ENCODE measurements at regions not wholly inside any gene's neighbourhood (a gene's known extent, or its start where the extent isn't known, plus 50 kb on each side); places are given as distances from the start of the nearest gene placed in this dataset.

DNA sequence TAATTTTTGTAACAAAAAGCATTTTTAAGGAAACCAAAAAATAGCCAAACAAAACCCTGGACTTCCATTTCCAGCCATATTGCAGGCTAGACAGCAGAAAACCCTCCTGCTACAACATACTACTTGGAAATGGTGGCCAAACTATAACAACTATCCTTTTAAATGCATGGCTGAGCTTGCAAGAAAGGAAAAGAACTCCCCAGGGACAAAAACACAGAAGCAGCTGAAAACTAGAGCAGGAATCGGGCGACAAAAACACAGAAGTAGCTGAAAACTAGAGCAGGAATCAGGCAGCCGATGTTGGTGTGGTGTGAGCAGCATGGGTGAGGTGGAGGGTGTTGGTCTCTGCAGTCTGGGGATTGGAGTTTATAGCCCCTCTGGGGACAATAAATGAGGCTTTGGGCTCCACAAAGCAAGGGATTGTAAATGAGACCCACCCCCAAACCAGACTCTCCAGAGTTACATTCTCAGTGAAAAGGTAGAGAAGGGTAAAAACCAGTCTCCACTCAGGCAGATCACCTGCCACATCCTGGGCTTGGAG is 95.2 kb downstream of the C9orf50 start:
- Histone ChIP-seq H3K27ac (no peak overlapping the region), H3K27me3 (replicated peaks) (no peaks in the 10 kb centered on the region), H3K4me1 (replicated peaks) (no peaks in the 10 kb centered on the region), H3K4me3 (no peak overlapping the region), H3K36me3 (no peaks in the 10 kb centered on the region), H3K9me3 (replicated peaks) (no peaks in the 10 kb centered on the region)
- no peak for DNase-seq (ENCODE audit: low read depth in 1 of 2, low spot score in 2 of 2)

DNA sequence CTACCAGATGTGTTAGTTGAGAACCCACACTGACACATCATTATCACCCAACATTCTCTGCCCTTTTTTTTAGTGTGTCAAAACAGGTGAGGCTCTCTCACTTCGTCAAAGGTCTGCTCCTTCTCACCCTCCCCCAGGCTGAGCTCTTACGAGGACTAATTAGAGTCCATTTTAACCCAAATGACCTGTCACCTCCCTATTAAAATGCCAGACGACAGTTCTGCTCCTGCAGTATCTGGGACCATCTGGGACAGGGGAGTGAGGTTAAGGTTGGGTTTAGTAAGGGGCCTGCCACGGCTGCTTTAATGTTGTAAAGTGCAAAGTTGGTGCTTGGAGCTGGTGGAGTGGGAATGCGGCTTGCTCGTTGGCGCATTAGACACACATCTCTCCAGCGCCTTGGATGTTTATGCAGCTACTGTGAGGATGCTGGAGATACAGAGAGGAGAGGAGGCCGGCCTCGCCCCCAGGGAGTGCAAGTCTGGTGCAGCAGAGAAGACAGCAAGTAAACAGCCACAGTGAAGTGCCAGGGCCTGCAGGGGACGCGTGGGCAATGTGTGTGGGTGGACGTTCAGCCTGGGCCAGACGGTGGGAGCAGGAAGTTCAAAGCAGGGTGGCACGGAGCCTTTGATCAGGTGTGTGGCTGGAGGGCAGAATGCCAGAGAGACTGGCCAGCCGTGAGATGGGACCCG is 96.2 kb downstream of the C9orf50 start:
- H3K4me1 ChIP-seq (replicated peaks): no peaks in the 10 kb centered on the region
- no peaks in the 10 kb centered on the region for H3K27me3 ChIP-seq (replicated peaks)
- H3K27ac ChIP-seq: no peak overlapping the region
- no peaks in the 10 kb centered on the region for H3K9me3 ChIP-seq (replicated peaks)
- no peak for DNase-seq (ENCODE audit: low read depth in 1 of 2, low spot score in 2 of 2)
- H3K36me3 ChIP-seq: no peaks in the 10 kb centered on the region
- no peak overlapping the region for H3K4me3 ChIP-seq

DNA sequence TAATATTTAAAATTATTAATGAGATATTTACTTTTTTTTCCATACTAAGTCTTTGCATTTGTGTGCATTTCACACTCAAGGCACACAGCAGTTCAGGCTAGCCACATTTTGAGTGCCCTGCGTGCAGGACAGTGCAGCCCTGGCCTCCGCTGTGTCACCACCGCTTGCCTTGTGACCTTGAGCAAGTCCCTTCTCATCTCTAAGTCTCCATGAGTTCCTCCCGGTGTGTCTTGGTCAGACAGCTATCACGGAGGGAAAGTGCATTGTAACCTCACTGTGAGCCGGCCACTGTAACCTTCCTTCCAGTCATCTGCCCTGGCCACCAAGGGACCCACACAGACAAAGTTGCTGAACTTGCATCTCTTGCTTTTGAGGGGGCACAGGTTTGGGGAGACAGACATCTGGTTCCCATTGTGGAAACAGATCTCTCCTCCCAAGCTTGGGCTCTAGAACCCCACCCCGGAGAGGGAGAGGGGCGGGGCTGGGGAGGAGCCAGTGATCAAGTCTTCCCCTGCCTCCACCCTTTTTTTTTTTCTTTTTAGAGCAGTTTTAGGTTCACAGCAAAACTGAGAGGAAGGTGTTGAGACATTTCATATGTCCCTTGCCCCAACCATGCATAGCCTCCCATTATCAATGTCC is 96.8 kb downstream of the C9orf50 start:
- Histone ChIP-seq H3K27me3 (replicated peaks) (no peaks in the 10 kb centered on the region), H3K4me1 (replicated peaks) (no peaks in the 10 kb centered on the region), H3K36me3 (no peaks in the 10 kb centered on the region), H3K9me3 (replicated peaks) (no peaks in the 10 kb centered on the region), H3K27ac (no peak overlapping the region), H3K4me3 (no peak overlapping the region)
- DNase-seq (ENCODE audit: low read depth in 1 of 2, low spot score in 2 of 2): no peak

DNA sequence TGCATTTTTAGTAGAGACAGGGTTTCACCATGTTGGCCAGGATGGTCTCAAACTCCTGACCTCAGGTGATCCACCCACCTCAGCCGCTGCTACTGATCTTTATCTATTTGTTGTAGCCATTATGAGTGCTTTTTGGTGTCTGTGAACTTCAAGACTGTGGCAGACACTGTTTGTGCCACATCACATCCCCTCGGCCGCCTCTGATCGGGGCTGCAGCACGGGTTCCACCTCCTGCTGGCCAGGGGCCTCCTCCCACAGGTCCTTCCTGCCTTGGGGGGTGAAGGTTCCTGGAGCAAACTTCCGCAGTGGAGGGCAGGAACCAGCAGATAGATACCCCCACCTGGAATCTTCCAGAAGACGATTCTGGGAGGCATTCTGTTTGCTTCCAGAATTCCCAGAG is 98.5 kb downstream of the C9orf50 start:
- no peak overlapping the region for H3K4me3 ChIP-seq
- DNase-seq (ENCODE audit: low read depth in 1 of 2, low spot score in 2 of 2): no peak

GRCh38 chr9:129520082-129520481 is 100.8 kb downstream of the C9orf50 start:
- Histone ChIP-seq H3K27me3 (replicated peaks) (no peaks in the 10 kb centered on the region), H3K36me3 (no peaks in the 10 kb centered on the region), H3K4me3 (no peak overlapping the region), H3K9me3 (replicated peaks) (no peaks in the 10 kb centered on the region; the same call in 1 of the 2 replicates), H3K4me1 (replicated peaks) (no peaks in the 10 kb centered on the region), H3K27ac (no peak overlapping the region)
- no peak for DNase-seq (ENCODE audit: low read depth in 1 of 2, low spot score in 2 of 2)

More for the DNA sequence above, 98.5 kb downstream of the C9orf50 start:
- Histone ChIP-seq H3K36me3 (no peaks in the 10 kb centered on the region), H3K27me3 (replicated peaks) (no peaks in the 10 kb centered on the region), H3K4me1 (replicated peaks) (no peaks in the 10 kb centered on the region), H3K27ac (no peak overlapping the region), H3K9me3 (replicated peaks) (no peaks in the 10 kb centered on the region)

- no peaks in the 10 kb centered on the region for H3K27me3 ChIP-seq (replicated peaks)
- no peak overlapping the region for H3K4me3 ChIP-seq
- H3K9me3 ChIP-seq (replicated peaks): peaks cover 12% of the 10 kb centered on the region
- H3K4me1 ChIP-seq (replicated peaks): no peaks in the 10 kb centered on the region
- no peak overlapping the region for H3K27ac ChIP-seq
- H3K36me3 ChIP-seq: no peaks in the 10 kb centered on the region
- no peak for DNase-seq (ENCODE audit: low read depth in 1 of 2, low spot score in 2 of 2)
Observed at GRCh38 chr9:129518074-129518473, 102.8 kb downstream of the C9orf50 start.

GRCh38 chr9:129517006-129517405 is 103.9 kb downstream of the C9orf50 start:
- no peaks in the 10 kb centered on the region for H3K27me3 ChIP-seq (replicated peaks)
- no peak for DNase-seq (ENCODE audit: low read depth in 1 of 2, low spot score in 2 of 2)
- H3K36me3 ChIP-seq: no peaks in the 10 kb centered on the region
- no peak overlapping the region for H3K27ac ChIP-seq
- no peaks in the 10 kb centered on the region for H3K4me1 ChIP-seq (replicated peaks)
- H3K9me3 ChIP-seq (replicated peaks): peaks cover 17% of the 10 kb centered on the region
- no peak overlapping the region for H3K4me3 ChIP-seq

DNA sequence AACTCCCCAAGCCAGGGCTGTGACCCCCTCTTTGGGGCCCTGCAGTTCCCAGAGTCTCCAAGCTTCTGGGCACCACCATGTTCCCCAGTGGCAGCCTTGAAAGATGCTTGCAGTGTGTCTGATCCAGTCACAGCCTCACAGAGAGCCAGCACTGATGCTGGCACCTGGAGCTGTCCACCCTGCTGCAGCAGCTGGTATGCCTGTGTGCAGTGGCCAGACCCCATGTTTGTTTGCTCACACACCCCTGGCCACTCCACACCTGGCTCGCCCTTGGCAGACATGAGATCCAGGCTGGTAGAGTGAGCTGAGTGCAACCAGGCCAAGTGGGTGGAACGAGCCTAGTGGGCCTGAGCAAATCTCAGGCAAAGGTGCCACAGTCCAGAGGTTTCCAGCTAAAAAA is 106.0 kb downstream of the C9orf50 start:
- no peak overlapping the region for H3K4me3 ChIP-seq
- H3K9me3 ChIP-seq (replicated peaks): peaks cover 27% of the 10 kb centered on the region
- no peaks in the 10 kb centered on the region for H3K4me1 ChIP-seq (replicated peaks)
- no peak for DNase-seq (ENCODE audit: low read depth in 1 of 2, low spot score in 2 of 2)
- H3K27ac ChIP-seq: no peak overlapping the region
- no peaks in the 10 kb centered on the region for H3K27me3 ChIP-seq (replicated peaks)
- H3K36me3 ChIP-seq: no peaks in the 10 kb centered on the region

GRCh38 chr9:129514497-129514867 is 106.4 kb downstream of the C9orf50 start:
- no peak for DNase-seq (ENCODE audit: low read depth in 1 of 2, low spot score in 2 of 2)
- Histone ChIP-seq H3K4me3 (no peak overlapping the region), H3K36me3 (no peaks in the 10 kb centered on the region), H3K27ac (no peak overlapping the region), H3K27me3 (replicated peaks) (no peaks in the 10 kb centered on the region), H3K4me1 (replicated peaks) (no peaks in the 10 kb centered on the region), H3K9me3 (replicated peaks) (peaks cover 27% of the 10 kb centered on the region)

GRCh38 chr9:129513856-129514496 is 106.9 kb downstream of the C9orf50 start:
- DNase-seq (ENCODE audit: low read depth in 1 of 2, low spot score in 2 of 2): no peak
- Histone ChIP-seq H3K27me3 (replicated peaks) (no peaks in the 10 kb centered on the region), H3K36me3 (no peaks in the 10 kb centered on the region), H3K4me3 (no peak overlapping the region), H3K4me1 (replicated peaks) (peaks cover 4% of the 10 kb centered on the region), H3K9me3 (replicated peaks) (peaks cover 27% of the 10 kb centered on the region), H3K27ac (no peak overlapping the region)

GRCh38 chr9:129513282-129513681 is 107.6 kb downstream of the C9orf50 start:
- Histone ChIP-seq H3K27ac (no peak overlapping the region), H3K27me3 (replicated peaks) (no peaks in the 10 kb centered on the region), H3K36me3 (no peaks in the 10 kb centered on the region), H3K4me1 (replicated peaks) (peaks cover 8% of the 10 kb centered on the region), H3K4me3 (no peak overlapping the region), H3K9me3 (replicated peaks) (peaks cover 27% of the 10 kb centered on the region)
- no peak for DNase-seq (ENCODE audit: low read depth in 1 of 2, low spot score in 2 of 2)

- peaks cover 27% of the 10 kb centered on the region for H3K9me3 ChIP-seq (replicated peaks)
- no peaks in the 10 kb centered on the region for H3K27me3 ChIP-seq (replicated peaks)
- H3K4me1 ChIP-seq (replicated peaks): peaks cover 18% of the 10 kb centered on the region
- no peaks in the 10 kb centered on the region for H3K36me3 ChIP-seq
- DNase-seq (ENCODE audit: low read depth in 1 of 2, low spot score in 2 of 2): no peak
- no peak overlapping the region for H3K27ac ChIP-seq
- no peak overlapping the region for H3K4me3 ChIP-seq
Observed at GRCh38 chr9:129511285-129511900, 109.5 kb downstream of the C9orf50 start.

- no peak overlapping the region for H3K27ac ChIP-seq
- peak; percentile 63 to 66 for DNase-seq (ENCODE audit: low read depth in 1 of 2, low spot score in 2 of 2)
- peaks cover 18% of the 10 kb centered on the region for H3K4me1 ChIP-seq (replicated peaks)
- H3K9me3 ChIP-seq (replicated peaks): peaks cover 27% of the 10 kb centered on the region
- no peak overlapping the region for H3K4me3 ChIP-seq
- no peaks in the 10 kb centered on the region for H3K27me3 ChIP-seq (replicated peaks)
- H3K36me3 ChIP-seq: no peaks in the 10 kb centered on the region
Observed at GRCh38 chr9:129509533-129509928, 111.4 kb downstream of the C9orf50 start.

DNA sequence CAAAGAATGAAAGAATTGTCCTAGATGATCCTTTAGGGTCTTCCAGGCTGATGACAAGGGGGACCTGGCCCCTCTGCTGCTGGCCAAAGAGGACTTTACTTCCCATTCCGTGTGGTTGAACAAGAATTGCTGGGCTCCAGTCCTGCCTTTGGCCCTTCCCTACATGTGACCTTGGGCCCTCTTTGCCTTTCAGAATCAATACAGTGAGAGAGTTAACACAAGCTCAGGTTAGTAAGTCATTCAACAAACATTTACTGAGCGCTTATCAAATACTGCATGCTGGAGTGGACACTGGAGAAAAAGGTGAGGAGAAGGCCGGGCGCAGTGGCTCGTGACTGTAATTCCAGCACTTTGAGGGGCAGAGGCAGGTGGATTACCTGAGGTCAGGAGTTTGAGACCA is 113.1 kb downstream of the C9orf50 start:
- Histone ChIP-seq H3K4me3 (no peak overlapping the region), H3K27ac (no peak overlapping the region), H3K9me3 (replicated peaks) (peaks cover 14% of the 10 kb centered on the region), H3K27me3 (replicated peaks) (no peaks in the 10 kb centered on the region), H3K36me3 (peaks cover 5% of the 10 kb centered on the region; the same call in 1 of the 2 replicates), H3K4me1 (replicated peaks) (peaks cover 18% of the 10 kb centered on the region)
- no peak for DNase-seq (ENCODE audit: low read depth in 1 of 2, low spot score in 2 of 2)
